Activated CD4-positive, alpha-beta T cell treated with anti-CD3 and anti-CD28 coated beads, Interleukin-2, amount 50 U/mL, for 48 hours (primary cell): ENCODE measurements at regions not wholly inside any gene's neighbourhood (a gene's known extent, or its start where the extent isn't known, plus 50 kb on each side); places are given as distances from the start of the nearest gene placed in this dataset.

Source experiments
- DNase-seq, 2 experiments: peaks; one replicate each; pipeline ENCODE4 v3.0.0-alpha.2; 2020

DNA sequence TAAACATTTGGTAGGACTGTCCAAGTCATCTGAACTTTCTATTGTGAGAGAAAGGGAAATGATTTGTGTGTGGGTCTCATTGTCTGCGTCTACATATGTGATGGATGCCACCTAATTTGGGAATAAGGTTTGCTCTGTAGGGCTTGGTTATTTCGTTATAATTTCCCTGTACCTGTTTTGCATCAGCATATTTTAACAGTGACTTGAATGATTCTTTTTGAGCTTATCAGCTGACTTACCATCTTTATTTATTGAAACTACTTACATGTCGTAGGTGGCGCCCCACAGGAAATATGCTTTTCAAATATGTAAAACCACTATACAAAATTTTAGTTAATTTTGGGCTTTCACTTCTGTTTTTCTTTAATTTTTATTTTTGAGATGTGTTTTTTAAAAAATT lies 56.5 kb upstream of the BCAT1 start:
- DNase-seq, result no peak

GRCh38 chr12:25004447-25004846 lies 55.5 kb upstream of the BCAT1 start:
- no peak for DNase-seq

- no peak for DNase-seq
Observed at GRCh38 chr12:25001311-25001710, 52.4 kb upstream of the BCAT1 start.
